Astrocyte of the spinal cord (primary cell): ENCODE measurements at regions not wholly inside any gene's neighbourhood (a gene's known extent, or its start where the extent isn't known, plus 50 kb on each side); places are given as distances from the start of the nearest gene placed in this dataset.

Experiments used
- DNase-seq: peaks from one replicate; pipeline ENCODE4 v3.0.0; 2011; ENCODE audit warnings: low read depth, low spot score
- H3K4me3 ChIP-seq: 2 replicates; pipeline ENCODE4 v1.5.1; 2011; ENCODE audit warnings: low read depth, mild to moderate bottlenecking, low read length, moderate library complexity
- in situ Hi-C: cut with HindIII; loops from 2 replicates; pipeline ENCODE4 v1.10.0; 2017; ENCODE audit warnings: low sequenced_read_pairs
- TF ChIP-seq, protein P1 (sequence below): IDR thresholded peaks from 2 replicates; pipeline ENCODE4 v1.5.1; 2012; ENCODE audit warnings: low read depth, mild to moderate bottlenecking, low read length, inconsistent platforms

- no peak overlapping the region for H3K4me3 ChIP-seq
- in situ Hi-C loops: no loop called here
- no peak for DNase-seq
- TF ChIP-seq, protein P1, sequence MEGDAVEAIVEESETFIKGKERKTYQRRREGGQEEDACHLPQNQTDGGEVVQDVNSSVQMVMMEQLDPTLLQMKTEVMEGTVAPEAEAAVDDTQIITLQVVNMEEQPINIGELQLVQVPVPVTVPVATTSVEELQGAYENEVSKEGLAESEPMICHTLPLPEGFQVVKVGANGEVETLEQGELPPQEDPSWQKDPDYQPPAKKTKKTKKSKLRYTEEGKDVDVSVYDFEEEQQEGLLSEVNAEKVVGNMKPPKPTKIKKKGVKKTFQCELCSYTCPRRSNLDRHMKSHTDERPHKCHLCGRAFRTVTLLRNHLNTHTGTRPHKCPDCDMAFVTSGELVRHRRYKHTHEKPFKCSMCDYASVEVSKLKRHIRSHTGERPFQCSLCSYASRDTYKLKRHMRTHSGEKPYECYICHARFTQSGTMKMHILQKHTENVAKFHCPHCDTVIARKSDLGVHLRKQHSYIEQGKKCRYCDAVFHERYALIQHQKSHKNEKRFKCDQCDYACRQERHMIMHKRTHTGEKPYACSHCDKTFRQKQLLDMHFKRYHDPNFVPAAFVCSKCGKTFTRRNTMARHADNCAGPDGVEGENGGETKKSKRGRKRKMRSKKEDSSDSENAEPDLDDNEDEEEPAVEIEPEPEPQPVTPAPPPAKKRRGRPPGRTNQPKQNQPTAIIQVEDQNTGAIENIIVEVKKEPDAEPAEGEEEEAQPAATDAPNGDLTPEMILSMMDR: no peak
Measured at GRCh38 chr10:123526356-123527064, 139.6 kb upstream of the GPR26 start.

DNA sequence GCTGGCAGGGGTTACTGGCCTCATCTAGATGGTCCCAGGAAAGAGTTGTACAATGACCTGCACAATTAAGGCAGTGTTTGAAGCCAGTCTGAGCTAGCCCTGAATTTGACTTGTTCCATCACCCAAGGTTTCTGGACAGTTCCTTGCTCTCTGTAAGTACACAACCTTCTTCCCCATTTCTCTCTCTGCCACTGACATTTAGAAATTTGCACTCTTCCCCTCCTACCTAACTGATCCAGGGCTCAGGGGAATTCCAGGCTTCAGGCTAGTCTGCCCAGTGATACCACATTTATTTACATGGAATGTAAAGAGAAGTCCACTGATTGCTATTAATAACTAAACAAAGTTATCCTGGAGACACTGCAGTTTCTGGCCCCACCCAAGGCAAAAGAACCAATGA lies 139.0 kb upstream of the GPR26 start:
- in situ Hi-C loops: no loop called here
- no peak overlapping the region for H3K4me3 ChIP-seq
- TF ChIP-seq, protein P1: no peak
- DNase-seq: no peak

GRCh38 chr10:123529146-123529760 lies 136.9 kb upstream of the GPR26 start:
- in situ Hi-C loops: no loop called here
- no peak overlapping the region for H3K4me3 ChIP-seq
- no peak for DNase-seq
- TF ChIP-seq, protein P1: no peak

DNA sequence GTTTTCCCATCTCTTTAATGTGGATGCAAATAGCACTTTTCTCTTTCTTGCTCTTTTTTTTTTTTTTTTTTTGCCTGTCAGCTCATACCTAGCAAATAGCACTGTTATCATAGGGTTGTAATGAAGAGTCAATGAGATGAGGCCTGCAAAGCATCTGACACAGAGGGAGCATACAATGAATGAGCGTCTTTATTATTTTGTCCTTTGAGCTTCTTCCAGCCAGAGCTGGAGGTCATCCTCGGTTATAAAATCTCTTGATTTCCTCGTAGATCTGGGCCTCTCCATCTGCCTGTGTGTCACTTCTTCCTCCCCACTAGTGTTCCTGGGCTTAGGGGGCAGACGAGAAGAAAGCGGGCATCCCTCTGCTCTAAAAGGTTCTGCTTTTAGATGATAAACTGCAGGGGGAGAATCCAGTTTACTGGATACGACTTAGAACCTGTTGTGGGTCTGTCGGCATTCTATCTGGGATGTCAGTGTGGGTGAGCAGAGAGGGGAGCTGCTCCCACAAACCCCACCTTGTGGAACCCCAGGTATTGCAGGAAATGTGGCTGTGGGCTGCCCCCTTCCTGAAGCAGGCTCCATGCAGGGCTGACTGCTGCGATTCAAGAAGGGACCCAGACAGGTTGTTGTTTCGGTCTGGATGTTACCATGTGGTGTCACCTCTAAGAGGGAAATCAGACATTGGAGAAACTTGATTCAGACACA lies 135.8 kb upstream of the GPR26 start:
- DNase-seq: no peak
- TF ChIP-seq, protein P1: no peak
- in situ Hi-C loops: no loop called here
- no peak overlapping the region for H3K4me3 ChIP-seq

GRCh38 chr10:123535386-123535785 lies 130.8 kb upstream of the GPR26 start:
- in situ Hi-C loops: no loop called here
- TF ChIP-seq, protein P1: no peak
- H3K4me3 ChIP-seq: no peak overlapping the region
- DNase-seq: no peak

DNA sequence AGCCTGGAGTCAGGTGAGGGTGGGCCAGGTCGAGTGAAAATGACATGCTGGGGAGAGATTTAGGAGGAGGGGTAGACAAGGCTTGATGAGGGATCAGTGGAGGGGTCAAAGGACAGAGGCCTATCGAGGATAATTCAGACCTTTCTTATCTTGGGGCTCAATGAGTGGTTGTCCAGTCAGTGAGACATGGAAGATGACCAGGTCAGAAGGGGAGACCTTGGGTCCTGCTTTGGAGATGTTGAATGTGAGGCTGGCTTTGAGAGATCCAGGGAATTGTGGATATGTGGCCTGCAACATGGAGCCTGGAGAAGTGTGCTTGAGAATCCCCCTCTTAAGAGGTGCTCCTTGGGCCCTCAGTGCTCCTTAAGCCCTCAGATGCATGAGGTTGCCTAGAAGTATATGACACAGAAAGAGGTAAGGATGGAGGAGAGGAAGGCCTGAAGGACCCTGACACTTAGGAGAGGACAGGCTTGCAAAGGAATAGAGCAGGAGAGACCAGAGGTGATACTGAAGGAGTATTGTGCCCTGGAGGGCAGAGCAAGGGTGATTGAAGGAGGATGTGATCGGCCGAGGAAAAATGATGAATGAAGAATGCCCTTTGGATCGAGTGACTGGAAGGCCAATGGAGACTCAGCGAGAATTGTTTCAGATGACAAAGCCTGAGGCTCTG lies 129.8 kb upstream of the GPR26 start:
- H3K4me3 ChIP-seq: no peak overlapping the region
- TF ChIP-seq, protein P1: no peak
- in situ Hi-C loops: no loop called here
- no peak for DNase-seq
